Activated CD4-positive, CD25-positive, alpha-beta regulatory T cell treated with anti-CD3 and anti-CD28 coated beads, Interleukin-2, amount 50 U/mL, for 24 hours (primary cell): ENCODE measurements at regions not wholly inside any gene's neighbourhood (a gene's known extent, or its start where the extent isn't known, plus 50 kb on each side); places are given as distances from the start of the nearest gene placed in this dataset.
"Not testable (repeated sequence)": the region's sequence is repeated elsewhere in the genome, so short reads cannot be mapped to it uniquely, and the experiment has no call there.

Source experiments
- ATAC-seq, 2 donors: fragments of 150-1000 bp; cut with Tn5 transposase; one replicate each; pipeline ENCODE4 v1.10.0; 2021; ENCODE audit warnings: mild to moderate bottlenecking in 1 of 2, moderate library complexity in 1 of 2

DNA sequence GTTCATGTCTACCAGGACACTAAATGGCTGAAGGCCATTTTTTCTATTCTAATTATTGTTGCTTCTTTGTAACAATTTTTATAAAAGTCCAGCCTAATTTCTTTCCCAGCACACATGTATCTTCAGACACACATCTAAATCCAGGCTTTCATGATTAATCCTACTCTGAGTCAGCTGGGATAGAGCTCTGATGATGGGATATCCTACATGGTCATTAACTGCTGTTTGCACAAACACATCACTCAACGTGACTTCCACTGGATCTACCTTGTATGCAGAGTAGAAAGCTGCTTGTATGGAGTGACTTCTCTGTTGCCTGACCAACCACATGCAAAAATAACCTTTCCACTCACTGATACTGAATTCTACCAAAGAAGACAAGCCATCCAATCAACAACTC is 260.9 kb downstream of the AHR start:
- no peak for ATAC-seq

DNA sequence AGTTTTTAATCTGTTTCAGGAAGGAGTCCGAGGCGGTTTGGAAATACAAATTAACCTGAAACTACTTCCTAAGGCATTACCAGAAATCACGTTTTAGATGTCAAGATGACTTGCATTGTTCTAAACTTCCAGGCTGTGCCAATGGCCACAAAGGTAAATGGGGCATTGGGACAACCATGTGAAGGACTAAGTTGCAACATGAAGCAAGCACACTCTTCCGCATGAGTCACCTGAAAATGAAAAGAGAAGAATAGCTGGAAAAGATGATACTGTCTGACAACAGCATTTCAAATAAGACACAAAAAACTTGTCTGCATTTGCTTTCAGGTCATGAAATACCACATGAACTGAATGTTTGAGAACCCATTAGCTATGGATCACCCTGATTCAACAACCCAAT is 262.1 kb downstream of the AHR start:
- ATAC-seq: no peak

- no peak for ATAC-seq
Observed at GRCh38 chr7:17560966-17561365, 262.5 kb downstream of the AHR start.

DNA sequence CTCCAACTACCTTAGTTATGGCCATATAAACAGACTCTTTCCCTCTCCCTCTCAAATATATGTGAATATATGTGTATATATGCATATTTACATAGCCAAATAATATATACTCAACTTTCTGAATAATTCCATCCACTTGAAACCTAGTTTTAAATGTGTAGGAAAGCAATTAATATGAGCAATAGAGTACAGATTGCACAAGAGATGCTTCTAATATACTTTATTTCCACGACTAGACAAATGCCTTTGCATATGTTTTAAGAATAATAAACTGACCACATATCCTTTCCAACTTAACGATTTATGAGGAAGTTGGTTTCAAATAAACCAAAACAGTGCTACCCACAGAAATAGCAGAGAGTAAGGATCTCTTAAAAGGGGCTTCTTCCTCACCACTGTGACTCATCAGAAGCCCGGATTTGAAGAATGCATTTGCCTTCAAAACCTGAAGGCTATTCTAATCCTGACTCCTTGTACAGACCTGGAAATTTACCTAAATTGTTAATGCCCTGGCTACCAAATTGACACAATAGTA is 266.3 kb downstream of the AHR start:
- ATAC-seq: no peak

DNA sequence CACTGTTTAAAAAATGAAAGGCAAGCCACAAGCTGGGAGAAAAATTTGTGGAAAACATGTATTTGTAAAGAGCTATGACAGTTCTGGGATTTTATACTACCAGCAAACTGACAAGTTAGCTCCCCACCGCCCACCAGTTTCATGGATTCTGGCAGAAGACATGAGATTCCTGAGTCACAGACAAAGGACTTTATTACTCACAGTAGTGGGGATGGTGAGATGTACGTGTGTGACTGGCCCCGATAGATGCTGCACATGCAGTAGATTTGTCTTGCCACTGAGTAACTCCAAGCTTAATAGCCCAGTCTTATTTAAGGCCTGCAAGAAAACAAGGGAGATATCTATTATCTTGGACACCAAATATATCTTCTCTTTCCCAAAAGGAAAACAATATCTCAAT is 281.7 kb downstream of the AHR start:
- ATAC-seq: no peak

GRCh38 chr7:17580856-17581255 is 282.4 kb downstream of the AHR start:
- no peak for ATAC-seq

DNA sequence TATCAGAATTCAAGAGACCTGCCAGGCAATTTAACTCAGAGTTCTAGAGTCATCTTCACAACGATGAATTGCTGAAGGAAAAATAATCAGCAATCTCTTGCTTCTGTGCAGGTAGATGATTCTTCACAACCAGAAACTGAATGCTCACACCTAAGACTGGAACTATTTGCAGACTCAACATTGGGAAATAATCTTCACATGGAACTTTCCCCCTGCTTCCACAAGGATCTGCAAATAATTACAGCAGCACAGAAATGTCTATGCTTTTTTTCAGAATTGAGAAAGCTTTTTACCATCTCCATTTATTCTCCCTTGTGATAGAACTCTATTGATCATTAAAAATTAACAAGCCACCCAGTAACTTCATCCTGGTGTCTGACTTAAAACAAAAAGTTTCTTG is 282.8 kb downstream of the AHR start:
- ATAC-seq: no peak

DNA sequence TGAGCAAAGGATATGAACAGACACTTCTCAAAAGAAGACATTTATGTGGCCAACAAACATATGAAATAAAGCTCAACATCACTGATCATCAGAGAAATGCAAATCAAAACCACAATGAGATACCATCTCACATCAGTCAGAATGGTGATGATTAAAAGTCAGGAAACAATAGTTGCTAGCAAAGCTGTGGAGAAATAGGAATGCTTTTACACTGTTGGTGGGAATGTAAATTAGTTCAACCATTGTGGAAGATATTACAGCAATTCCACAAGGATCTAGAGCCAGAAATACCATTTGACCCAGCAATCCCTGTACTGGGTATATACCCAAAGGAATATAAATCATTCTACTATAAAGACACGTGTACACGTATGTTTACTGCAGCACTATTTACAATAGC is 284.2 kb downstream of the AHR start:
- not testable (repeated sequence) for ATAC-seq

DNA sequence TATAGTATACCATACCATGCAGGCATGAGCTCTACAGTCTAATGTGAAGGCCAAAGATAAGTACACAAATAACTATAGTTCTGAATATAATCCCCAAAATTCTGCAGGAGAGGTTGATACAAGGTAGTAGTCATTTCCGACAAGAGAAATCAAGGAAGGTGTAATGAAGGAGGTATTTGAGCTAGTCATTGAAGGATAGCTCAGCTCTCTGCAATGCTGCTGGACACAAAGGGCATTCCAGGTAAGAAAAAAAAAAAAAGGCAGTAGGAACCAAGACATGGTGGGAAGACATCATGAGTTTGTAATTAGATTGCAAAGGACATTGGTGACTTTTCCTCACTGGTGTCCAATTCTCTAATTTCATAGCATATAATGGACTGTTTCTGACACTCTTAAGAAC is 285.3 kb downstream of the AHR start:
- ATAC-seq: no peak

- no peak for ATAC-seq
Observed at GRCh38 chr7:17584822-17585221, 286.4 kb downstream of the AHR start.

DNA sequence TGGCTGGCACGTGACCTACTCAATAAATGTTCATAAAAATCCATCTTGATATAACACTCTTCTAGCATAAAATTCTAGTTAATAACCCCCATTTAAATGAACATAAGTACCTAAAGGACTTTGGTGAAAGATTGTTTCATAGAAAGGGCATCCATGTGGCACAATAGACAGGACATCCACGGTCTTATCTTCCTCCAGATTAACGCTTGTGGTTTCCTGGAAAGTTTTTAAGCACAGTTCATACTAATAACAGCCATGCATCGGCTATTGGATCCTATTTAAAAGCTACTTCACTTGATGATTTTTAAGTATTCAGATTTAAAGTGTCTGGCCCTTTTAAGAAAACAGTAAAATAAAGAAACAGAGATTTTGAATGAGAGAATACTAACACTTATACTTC is 288.3 kb downstream of the AHR start:
- no peak for ATAC-seq

DNA sequence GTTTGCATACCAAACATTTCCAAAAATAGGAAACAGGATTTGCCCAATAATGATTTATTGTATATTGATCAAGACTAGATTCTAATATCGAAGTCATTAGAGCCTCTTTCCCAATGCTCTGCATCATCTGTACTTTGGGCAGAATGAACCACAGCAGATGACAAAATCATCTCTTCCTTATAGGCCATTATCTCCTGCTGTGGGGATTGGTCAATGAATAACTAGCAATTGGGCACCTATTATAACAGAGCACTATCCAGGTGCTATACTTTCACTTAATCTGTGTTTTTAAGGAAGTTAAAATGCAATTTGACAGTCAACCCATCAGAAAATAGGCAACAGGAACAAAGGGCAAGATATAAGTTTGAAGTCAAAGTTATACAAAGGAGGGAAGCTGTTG is 290.3 kb downstream of the AHR start:
- no peak for ATAC-seq

DNA sequence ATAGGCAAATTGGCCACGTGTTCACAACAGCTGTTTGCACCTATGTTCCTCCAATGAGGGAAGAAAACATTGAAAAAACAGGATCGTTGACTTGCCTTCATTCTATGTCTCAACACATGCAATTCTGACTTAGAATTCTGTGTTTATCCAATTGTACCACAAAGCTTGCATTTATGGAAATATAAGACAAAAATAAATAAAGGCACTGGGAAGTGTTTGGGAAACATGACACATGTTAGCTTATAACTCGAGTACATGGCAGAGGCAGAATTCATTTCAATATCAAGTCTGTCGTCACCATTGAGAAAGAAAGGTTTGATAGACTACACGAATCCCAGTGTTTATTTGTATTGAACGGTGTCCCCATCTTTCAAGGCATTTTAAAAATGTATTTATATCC is 291.2 kb downstream of the AHR start:
- no peak for ATAC-seq

DNA sequence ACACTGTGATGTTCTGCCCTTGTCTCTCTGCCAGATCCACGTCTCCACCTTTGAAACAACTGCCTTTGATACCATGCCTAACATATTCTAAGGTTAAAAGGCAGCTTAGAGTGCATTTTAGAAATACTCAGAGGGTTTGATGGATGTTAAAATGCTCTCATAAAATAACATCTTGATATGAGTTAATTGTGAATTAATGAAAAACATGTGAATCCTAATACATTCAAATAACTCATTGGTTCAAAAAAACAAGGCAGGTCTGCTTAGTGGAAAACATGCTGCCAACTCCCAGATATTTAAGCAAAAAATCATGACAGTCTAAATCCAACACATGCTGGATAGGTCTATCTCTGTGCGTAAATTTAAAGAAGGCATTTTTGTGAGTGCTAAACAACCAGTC is 291.8 kb downstream of the AHR start:
- no peak for ATAC-seq

DNA sequence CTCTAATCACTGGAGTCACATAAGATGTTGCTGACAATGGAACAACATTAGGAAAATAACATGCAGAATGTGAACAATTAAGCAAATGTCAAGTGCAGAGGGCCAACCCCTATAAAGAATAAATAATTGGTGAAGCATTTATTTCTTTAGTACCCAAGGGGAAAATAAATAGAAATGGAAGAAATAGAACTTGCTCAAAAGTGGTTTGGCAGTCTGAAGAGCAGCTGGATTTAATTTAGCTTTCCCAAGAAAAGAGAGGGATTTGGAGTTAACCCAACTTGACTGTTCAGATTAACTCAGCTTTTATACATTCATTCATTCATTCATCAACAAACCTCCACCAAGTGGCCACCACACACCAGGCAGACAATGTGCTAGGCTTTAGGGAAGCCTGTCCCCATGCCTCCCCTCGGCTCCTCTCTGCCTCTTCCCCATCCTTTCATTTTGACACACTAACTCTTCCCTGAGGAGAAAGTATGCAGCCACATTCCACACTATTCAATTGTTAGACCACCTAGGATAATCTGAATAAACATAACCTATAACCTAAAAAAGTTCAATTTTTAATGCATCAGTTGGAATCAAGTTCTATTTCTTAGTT is 295.5 kb downstream of the AHR start:
- no peak for ATAC-seq

DNA sequence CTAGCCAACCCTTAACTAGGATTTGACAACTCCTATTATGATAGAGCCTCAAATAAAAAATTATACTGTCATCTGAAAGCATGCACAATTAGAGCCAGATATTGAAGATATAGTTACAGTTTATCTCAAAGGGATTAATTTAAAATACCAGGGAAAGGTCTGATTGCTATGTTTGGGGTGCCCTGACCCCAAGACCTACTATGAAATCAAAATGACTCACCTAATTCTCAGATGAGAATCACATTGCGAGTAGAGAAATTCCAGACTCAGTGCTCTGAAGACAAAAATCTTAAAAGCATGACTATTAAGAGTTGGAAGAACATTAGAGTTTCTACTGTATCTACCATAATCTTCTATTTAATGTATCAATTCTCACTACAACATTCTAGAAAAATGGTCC is 297.1 kb downstream of the AHR start:
- no peak for ATAC-seq

GRCh38 chr7:17598305-17598704 is 299.9 kb downstream of the AHR start:
- ATAC-seq: no peak

GRCh38 chr7:17598846-17599245 is 300.4 kb downstream of the AHR start:
- no peak for ATAC-seq

DNA sequence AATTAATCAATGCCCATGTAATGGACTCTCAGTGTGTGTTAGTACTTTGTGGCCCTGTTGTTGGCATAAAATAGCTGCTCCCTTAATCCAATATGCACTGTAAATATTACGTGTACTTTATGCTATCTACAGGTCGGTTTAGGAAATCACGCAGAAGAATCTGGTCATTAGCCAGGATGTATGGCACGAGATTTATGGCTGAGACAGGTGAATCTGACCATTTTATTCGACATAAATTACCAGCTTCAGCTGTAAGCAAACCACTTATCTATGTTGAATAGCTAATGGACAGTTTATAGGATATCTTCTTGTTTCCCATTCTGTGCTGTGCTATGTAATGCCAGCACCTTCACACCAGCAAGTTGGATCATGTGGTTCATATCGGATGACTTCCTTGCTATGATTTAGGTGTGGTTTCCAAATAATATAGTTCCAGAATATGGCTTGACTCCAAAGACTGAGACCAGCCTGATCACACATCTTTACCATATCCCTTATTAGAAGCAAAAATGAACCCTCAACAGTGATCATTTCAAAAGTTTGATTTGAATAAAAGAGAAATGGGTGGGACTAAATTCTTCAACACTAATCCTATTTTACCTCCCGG is 301.4 kb downstream of the AHR start:
- no peak for ATAC-seq

DNA sequence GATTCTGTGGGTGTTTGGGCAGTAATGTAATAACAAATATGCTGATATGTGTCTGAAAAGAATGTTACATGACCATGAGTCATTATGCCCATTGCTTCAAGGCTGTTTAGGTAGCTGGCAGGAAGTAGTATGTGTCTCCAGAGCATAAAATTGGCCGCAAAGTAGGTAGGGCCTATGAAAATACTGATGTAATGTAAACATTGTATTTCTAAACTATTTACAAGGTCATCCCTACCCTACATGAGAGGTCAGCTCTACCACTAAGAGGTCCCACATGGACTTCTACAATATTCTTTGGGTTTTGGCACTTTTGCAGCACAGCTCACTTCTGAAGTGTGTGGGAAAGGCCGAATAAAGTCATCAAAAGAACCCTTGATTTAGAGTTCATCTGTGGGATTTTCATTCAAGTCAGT is 301.9 kb downstream of the AHR start:
- ATAC-seq: no peak

- no peak for ATAC-seq
Observed at GRCh38 chr7:17601921-17602320, 303.5 kb downstream of the AHR start.

DNA sequence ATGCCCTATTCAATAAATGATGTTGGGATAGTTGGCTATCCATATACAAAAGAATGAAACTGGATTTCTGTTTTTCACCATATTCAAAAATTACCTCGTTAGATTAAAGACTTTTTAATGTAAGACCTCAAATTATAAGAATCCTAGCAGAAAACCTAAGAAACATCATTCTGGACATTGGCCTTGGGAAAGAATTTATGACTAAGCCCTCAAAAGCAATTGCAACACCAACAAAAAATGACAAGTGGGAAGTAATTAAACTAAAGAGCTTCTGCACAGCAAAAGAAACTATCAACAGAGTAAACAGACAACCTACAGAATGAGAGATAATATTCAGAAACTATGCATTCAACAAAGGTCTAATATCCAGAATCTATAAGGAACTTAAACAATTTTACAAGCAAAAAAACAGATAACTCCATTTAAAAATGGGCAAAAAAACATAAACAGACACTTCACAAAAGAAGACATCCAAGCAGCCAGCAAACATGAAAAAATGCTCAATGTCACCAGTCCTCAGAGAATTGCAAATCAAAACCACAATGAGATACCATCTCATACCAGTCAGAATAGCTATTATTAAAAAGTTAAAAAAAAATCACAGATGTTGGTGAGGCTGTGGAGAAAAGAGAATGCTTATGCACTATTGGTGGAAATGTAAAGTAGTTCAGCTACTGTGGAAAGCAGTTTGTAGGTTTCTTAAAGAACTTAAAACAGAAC is 309.8 kb downstream of the AHR start:
- ATAC-seq: no peak

DNA sequence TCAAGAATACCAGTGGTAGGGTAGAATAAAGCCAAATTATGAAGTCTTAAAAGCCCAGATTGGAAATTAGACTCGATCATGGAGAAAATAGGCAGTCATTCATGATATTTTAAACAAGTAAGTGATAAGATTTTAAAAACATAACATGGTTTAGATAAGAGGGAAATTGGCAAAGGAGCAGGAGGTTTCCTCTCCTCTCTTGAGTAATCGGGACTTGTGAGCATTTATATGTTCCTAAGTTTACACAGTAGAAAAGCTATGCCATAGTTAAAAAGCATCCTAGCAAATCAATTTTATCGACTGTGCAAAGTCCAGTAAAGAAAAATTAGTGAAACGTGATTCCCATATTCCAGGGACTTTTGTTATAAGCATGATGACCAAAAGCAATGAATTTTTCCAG is 313.2 kb downstream of the AHR start:
- no peak for ATAC-seq

DNA sequence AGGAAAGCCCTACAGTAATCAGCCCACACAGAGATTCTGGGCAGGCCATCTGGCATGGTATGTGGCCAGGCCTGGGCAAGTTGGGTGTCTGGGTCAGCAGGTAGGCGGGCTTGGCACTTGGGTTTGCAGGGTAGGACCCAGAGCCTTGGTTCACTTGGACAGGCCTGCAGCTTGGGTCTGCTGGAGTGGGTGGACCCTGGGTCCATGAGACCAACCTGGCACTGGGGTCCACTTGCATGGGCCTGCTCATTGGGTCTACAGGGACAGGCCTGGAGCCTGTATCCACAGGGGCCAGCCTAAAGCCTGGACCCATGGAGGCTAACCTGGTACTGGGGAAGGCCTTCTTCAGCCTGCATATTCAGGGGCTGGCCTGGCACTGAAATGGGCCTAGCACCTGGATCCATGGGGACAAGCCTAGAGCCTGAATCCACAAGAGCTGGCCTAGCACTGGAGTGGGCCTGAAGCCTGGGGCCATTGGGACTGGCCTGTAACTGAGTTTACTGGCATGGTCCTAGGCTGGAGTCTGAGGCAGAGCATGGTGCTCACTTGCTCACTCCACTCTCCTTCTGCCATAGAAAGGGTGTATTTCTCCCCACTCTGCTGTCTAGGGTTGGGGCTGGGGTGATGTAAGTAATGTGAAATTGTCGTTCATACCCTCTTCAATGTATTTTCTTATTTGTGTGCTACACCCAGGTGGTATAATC is 315.0 kb downstream of the AHR start:
- ATAC-seq: no peak
